Chondrocyte (in vitro differentiated cells): ENCODE measurements at regions not wholly inside any gene's neighbourhood (a gene's known extent, or its start where the extent isn't known, plus 50 kb on each side); places are given as distances from the start of the nearest gene placed in this dataset.

ENCODE experiments used
- DNase-seq: peaks from one replicate; pipeline ENCODE4 v3.0.0; 2021; ENCODE audit warnings: mixed read lengths, low spot score
- H3K27ac Mint-ChIP-seq: one replicate; pipeline ENCODE4 v1.8.0; 2021; ENCODE audit warnings: mild to moderate bottlenecking, moderate library complexity, mixed read lengths; ENCODE audit not compliant: unreplicated experiment
- H3K27me3 Mint-ChIP-seq: 2 replicates; pipeline ENCODE4 v1.8.0; 2021; ENCODE audit warnings: low read depth, mixed read lengths
- H3K36me3 Mint-ChIP-seq: 2 replicates; pipeline ENCODE4 v1.8.0; 2021; ENCODE audit warnings: low read depth, mixed read lengths
- H3K4me1 Mint-ChIP-seq: 2 replicates; pipeline ENCODE4 v1.8.0; 2021; ENCODE audit warnings: low read depth, mild to moderate bottlenecking, mixed read lengths
- H3K4me3 Mint-ChIP-seq: one replicate; pipeline ENCODE4 v1.8.0; 2021; ENCODE audit warnings: mild to moderate bottlenecking, moderate library complexity, mixed read lengths; ENCODE audit not compliant: unreplicated experiment
- H3K9me3 Mint-ChIP-seq: 2 replicates; pipeline ENCODE4 v1.8.0; 2021; ENCODE audit warnings: low read depth, mixed read lengths
- CTCF ChIP-seq: fragments of 200-600 bp; sonication (generic); IDR thresholded peaks from 2 replicates; pipeline ENCODE4 v1.5.0; 2021; ENCODE audit warnings: antibody characterized with exemption, mild to moderate bottlenecking, moderate library complexity

DNA sequence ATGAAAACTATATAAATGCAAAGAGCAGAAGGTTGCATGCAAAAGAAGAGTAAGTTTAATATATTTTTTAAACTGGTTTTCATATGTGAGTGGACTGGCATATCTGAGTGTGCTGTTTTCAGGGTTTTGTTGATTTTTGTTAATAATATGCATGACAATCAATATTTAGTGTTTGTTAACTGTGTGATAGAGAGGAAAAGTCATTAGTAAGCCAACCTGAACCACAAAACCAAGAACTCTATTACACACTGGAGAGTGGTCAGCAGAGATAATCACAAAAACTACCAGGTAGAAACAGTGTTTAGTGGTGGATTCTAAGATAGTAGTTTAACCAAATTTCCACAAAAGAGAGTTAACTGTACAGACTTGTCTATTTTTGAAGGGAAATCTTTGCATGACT, 396.9 kb downstream of the GASK1B start:
- no peak overlapping the region for H3K4me3 Mint-ChIP-seq
- H3K27me3 Mint-ChIP-seq, result peaks cover 2% of the 10 kb centered on the region

DNA sequence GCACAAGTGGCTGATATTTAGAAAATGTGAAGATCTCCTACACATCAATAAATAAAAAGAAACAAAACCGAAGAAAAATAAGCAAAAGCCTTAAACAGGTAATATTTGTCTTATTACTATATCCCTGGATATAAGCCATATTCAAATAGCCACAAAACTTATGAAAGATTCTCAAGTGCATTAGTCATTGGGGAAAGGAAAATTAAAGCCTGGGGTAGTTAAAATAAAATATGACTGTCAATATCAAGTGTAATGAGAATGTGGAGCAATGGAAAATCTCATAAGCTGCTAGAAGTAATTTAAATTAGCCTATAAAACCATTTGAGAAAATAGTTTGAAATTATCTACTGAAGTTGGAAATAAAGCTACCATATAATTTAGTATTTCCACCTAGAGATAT, 399.9 kb downstream of the GASK1B start:
- Mint-ChIP-seq H3K9me3 (peaks cover 2% of the 10 kb centered on the region), H3K4me1 (peaks cover 4% of the 10 kb centered on the region), H3K36me3 (no peaks in the 10 kb centered on the region), H3K4me3 (no peak overlapping the region), H3K27me3 (peaks cover 2% of the 10 kb centered on the region), H3K27ac (no peak overlapping the region)
- DNase-seq, result no peak
- TF ChIP-seq CTCF, result no peak

More for the DNA sequence above, 396.9 kb downstream of the GASK1B start:
- no peak for DNase-seq
- Mint-ChIP-seq H3K27ac (no peak overlapping the region), H3K9me3 (peaks cover 9% of the 10 kb centered on the region), H3K36me3 (no peaks in the 10 kb centered on the region), H3K4me1 (peaks cover 4% of the 10 kb centered on the region)
- TF ChIP-seq CTCF, result no peak

DNA sequence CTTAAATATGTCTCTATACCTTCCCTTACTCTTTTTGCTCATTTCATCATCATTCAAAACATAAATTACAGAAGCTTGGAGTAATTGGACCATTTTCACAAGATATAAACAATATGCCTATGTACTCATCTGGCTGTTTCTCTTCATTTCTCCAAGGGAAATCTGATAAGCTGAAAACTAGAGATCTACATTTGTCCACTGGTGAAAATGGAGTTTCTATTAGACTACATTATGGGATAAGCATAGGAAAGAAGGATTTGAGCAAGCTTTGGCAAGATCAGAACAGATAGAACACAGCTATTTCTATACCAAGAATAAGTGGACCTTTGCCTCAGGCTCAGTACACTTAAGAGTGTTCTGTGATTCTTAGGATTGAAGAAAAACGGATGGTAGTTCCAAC, 404.4 kb downstream of the GASK1B start:
- H3K4me3 Mint-ChIP-seq, result no peak overlapping the region
- no peaks in the 10 kb centered on the region for H3K9me3 Mint-ChIP-seq
- peaks cover 10% of the 10 kb centered on the region for H3K27me3 Mint-ChIP-seq
- no peaks in the 10 kb centered on the region for H3K36me3 Mint-ChIP-seq
- no peak for TF ChIP-seq CTCF
- no peak for DNase-seq
- no peak overlapping the region for H3K27ac Mint-ChIP-seq
- peaks cover 4% of the 10 kb centered on the region for H3K4me1 Mint-ChIP-seq

- peaks cover 16% of the 10 kb centered on the region for H3K27me3 Mint-ChIP-seq
- no peak overlapping the region for H3K4me3 Mint-ChIP-seq
- no peak overlapping the region for H3K27ac Mint-ChIP-seq
- no peak for DNase-seq
- TF ChIP-seq CTCF, result no peak
- H3K36me3 Mint-ChIP-seq, result peaks cover 2% of the 10 kb centered on the region
- peaks cover 8% of the 10 kb centered on the region for H3K9me3 Mint-ChIP-seq
- H3K4me1 Mint-ChIP-seq, result no peaks in the 10 kb centered on the region
These were observed 409.3 kb downstream of the GASK1B start for GRCh38 chr4:157763490-157763889.

DNA sequence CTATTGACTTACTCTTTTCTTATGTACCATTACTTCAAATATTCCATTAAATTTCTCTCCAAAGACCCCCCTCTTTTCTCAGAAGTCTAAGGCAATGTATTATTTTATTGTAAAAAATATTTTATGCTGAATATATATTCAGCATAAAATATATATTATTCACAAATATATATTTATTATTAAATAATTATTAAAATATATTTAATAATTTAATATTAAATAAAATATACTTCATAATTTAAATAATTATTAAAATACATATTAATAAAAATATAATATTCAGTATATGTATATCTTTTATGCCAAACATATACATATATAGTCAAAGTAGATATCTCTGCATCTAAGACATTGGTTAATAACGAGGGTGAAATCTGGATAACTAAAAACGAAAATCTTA, 418.4 kb downstream of the GASK1B start:
- TF ChIP-seq CTCF, result no peak
- peaks cover 9% of the 10 kb centered on the region for H3K36me3 Mint-ChIP-seq

More for the DNA sequence above, 418.4 kb downstream of the GASK1B start:
- no peak overlapping the region for H3K27ac Mint-ChIP-seq
- H3K9me3 Mint-ChIP-seq, result peaks cover 21% of the 10 kb centered on the region
- H3K4me1 Mint-ChIP-seq, result peaks cover 11% of the 10 kb centered on the region
- H3K4me3 Mint-ChIP-seq, result no peak overlapping the region
- peaks cover 2% of the 10 kb centered on the region for H3K27me3 Mint-ChIP-seq
- DNase-seq, result no peak
